Activated CD8-positive, alpha-beta memory T cell treated with anti-CD3 and anti-CD28 coated beads for 24 hours (primary cell): ENCODE measurements at regions not wholly inside any gene's neighbourhood (a gene's known extent, or its start where the extent isn't known, plus 50 kb on each side); places are given as distances from the start of the nearest gene placed in this dataset.
"Not testable (repeated sequence)": the region's sequence is repeated elsewhere in the genome, so short reads cannot be mapped to it uniquely, and the experiment has no call there.

ENCODE experiments used
- DNase-seq: peaks from one replicate; pipeline ENCODE4 v3.0.0-alpha.2; 2020

DNA sequence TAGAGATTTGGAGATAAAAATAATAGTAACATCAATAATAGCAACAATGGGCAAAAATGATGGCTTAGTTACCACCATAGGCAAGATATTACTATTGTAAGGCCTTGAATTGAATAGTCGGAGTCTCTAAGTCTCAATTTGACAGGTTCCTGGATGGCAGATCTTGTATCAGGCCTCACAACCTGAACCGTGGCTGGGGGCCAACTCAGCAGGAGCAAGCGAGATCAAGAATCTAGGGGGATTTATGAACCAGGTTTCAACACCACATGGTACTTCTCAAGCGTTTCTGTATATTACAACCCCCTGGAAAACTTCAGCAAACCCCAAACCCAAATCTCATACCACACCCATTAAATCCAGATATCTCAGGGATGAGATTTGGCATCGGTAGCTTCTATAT, 573.8 kb downstream of the LIG4 start:
- no peak for DNase-seq

DNA sequence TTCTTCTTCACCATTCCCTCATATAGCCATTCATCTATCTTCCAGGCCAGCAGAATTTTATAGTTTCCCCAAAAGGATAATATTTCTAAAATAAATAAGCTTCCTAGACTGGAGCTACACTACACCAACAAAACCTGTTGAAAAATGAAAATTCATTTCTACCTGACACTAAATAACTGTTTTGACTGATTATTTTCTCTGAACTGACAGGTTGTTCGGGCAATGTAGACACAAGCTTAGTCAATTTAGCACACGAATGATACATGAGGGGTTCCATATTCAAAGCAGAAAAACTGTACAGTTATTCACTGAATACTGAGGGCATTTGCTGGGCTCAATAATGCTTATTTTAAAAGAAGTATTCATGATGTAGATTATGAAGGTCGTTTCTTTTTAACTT, 589.7 kb downstream of the LIG4 start:
- DNase-seq = no peak

DNA sequence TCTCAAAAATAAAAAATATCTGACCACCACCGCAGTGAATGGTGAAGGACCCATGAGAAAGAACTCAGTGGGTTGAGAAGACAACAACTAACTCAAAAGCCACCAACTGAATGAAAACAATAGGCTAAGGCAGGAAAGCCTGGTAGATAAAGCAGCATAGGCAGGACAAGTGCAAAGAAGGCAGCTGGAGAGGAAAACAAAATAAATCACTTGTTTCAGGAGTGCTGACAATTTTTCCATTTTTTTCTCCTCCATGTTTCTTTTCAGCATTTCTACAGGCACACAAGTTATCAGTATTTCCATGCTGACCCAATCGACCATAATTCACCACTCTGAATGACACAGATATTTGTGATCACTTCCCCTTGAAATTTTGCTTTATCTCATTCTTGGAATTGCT, 597.8 kb downstream of the LIG4 start:
- no peak for DNase-seq

DNA sequence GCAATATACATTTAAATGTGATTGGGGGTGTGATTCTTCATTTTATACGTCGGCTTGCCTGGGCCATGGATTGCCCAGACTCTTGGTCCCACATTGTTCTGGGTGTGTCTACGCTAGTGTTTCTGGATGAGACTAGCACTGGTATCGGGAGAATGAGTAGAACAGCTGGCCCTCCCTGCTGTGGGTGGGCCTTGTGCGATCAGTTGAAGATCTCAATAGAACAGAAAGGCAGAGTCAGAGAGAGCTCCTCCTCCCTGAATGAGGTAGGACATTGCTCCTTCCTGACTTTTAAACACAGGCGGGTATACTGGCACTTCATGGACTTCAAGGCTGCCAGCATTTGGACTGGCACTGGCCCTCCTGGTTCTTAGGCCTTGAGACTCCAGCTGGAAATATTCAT, 603.0 kb downstream of the LIG4 start:
- no peak for DNase-seq

DNA sequence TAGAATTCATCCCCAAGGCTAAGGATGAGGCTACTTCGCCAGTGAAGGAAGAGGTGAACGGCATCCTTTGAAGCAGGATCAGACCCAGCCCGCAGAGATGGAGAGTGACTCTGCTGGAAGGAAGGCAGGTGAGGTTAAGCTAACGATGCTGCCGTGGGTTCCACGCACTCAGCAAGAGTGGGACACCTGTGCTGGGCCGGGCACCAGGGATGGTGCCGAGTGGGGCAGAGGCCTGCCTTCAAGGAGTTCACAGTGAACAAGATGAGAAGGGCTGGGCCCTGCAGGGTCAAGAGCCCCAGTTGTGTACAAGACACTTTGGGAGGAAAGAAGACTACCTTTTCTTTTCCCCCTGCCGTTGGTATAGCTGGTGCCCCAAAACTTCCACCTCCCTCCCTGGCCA, 606.6 kb downstream of the LIG4 start:
- no peak for DNase-seq

DNA sequence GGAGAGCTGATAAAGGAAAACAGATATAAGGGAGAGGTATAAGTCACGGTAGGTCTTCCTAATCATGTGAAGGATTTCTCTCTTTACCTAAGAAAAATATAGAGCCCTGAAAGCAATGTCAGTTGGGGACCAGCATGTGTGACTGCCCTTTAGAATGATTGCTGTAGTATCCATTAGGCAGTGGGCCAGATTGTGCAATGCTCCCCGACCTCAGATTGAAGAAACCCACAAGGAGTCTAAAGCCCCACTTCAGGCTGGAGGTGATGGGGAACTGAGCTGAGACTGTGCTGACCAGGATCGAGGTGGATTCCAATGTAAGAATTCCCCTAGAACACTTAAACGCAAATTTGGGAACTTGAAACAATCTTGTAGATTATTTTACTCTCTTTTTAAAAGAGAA, 614.4 kb downstream of the LIG4 start:
- no peak for DNase-seq

DNA sequence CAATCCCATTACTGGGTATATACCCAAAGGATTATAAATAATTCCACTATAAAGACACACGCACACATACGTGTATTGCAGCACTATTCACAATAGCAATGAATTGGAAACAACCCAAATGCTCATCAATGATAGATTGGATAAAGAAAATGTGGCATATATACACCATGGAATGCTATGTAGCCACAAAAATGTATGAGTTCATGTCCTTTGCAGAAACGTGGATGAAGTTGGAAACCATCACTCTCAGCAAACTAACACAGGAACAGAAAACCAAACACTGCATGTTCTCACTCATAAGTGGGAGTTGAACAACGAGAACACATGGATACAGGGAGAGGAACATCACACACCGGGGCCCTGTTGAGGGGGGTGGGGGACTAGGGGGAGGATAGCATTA, 619.0 kb downstream of the LIG4 start:
- not testable (repeated sequence) for DNase-seq

DNA sequence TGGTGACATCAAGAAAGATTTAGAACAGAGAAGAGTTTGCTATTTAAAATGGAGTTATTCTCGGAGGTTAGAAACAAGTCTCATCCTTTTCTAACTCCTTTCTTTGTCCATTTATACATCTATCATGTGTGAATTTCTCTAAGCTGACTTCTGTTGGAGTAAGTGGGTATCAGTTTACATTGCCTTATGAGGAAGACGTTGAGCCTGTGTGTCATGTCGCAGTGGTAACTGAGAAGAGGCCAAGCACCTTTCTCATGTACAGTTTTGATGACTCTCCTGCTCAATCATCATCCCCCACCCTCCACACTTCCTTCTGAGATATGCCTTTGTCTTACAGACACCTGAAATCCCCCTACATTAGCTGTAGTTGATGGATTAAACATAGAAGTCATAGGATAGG, 624.8 kb downstream of the LIG4 start:
- DNase-seq = no peak

DNA sequence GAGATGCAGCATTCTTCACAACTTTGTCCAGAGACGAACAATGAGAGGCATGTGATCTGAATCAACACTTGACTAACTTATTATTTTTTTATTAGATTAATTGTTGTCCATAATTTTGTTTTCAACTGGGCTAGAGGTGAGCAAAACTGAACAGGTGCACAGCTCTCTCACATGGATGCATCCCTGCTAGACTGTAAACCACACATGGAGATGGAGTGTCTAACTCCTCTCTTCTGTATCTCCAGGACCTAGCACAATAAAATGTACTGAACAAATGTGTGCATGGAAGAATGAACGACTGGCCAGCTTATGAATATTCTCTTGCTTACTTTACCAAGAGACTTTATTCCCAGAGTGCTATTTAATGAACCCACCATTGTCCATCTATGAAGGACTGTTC, 627.7 kb downstream of the LIG4 start:
- DNase-seq = no peak

DNA sequence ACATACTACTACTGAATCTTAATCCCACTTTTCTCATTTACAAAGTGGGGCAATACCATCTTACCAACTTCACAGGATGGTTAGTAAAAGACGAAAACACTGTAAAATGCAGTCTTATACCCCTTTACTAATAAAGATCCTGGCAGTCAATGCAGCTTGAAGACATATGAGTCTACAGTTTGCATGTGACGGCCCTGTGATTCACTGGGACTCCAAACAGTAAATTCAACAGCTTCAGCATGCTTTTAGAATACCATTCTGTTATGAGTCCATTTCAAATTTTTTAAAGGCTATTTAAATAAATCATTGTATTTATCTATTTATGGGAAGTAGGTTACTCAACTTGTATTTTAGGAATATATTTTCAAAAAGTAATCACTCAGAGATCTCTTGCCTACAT, 629.1 kb downstream of the LIG4 start:
- no peak for DNase-seq

DNA sequence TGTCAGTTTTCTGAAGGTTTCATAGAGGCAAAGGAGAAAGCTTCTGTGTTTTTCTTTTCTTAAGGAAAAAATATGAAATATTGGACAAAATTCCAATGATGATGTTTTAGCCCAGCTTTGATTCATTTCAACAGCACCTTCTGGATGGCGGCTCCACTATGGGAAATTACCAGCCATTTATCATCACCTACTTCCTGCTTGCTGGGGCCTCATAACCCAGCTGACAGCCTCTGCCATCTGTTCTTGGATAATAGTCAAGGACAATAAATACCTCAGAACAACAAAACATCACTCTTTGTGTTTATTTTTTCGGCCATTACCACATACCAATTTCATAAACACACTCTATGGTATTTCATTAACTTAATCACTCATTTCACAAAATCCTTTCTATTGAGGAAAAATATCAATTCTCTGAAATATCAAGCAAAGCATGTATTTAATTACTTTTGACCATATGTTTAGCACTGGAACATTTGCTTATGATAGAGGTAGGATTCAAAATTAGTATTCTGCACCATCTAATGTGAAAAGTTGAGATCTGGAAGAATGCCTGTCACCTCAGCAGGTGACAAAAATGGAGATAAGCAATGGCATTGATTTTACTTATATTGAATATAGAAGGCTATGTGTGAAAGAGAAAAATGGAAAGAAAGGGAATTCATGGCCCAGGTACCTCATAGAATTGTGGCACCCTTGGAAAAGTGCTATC, 629.7 kb downstream of the LIG4 start:
- DNase-seq = no peak

DNA sequence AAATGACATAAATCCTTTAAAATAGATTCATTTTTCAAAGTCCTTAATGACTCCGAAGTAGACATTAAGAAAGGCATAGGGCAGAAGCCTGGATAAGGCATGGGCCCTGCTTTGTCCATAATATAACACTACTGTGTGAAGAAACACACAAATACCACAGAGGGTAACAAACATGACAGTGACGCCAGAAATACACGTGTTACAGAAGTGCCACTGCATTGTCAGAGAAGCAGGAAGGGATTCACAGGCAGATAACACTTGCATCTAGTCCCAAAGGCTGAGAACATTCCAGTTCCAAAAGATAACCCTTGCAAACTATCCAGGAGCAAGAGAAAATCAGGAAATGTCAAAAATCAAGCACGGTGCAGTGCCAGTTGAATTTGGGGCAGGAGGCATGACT, 633.2 kb downstream of the LIG4 start:
- no peak for DNase-seq

DNA sequence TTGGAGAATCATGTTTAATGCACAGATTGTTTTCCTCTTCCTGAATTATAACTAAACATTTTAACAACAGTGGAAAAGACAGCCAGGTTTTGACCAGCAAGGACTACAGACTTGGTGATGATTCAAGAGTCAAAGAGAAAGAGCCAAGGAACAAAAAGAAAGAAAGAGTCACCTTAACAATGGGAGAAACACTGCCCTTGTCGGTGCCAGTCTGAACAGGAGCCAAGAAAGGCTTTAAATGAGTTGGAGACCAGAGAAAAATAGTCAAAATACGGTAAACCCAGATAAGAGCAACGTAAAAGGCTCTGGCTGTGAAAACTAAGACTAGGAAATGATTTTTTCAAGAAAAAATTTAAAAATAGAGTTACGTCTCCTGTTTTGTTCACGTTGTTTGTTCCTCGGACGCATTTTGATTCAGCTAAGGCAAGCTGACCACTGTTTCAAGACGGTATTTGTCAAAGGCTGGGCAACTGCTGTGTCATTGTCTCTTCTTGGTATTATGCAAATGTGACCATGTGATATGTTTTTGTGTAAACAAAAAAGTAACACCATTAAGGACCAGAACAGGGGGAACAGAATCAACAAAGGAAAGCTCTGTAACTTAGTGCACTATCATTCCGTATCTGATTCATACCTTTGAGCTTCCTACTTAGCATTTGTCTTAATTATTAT, 634.5 kb downstream of the LIG4 start:
- DNase-seq = no peak

DNA sequence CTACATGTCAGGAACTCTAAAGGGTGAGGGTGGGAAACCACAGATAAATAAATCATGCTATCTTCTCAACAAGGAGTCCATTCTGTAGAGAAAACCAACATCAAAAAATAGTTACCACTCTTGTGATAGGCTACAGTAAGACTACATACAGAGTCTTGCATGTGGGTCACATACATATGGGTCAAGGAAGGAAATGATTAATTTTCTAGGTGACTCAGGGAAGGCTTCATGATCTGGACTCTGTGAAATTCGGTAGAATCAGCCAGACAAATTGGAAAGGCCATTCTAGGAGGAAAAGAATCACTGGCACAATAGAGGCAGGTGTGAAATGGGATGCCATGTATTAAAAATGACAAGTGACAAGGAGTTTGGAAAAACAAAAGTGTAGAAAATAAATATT, 638.9 kb downstream of the LIG4 start:
- no peak for DNase-seq

DNA sequence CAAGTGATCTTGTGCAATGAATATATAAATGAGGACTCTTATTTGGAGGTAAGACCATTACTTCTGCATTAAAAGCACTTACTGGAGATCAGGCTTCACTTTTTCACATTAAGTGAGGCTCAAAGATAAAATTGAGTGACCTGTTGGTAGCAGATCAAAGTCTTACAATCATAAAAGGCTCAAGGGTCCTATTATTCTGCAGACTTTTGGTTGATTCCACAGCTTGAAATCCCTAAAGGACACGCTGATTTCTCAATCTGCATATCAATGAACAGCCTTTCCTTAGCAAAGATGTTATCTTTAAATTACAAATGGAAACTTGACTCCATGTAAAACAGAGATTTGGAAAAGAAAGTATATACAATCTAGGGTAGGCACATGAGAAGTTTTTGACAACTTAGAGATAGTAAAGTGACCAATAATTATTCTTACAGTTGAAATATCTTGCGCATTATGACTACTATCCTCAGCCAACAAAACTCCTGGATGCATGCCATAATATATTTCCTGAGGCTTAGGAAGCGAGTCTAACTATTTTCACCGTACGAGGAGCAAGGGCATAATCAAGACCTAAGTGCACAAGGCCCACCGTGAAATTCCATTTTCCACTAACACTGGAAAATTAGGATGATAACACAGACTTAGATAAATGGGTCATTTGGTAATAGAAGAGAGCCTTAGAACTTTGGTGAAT, 640.7 kb downstream of the LIG4 start:
- DNase-seq = no peak

DNA sequence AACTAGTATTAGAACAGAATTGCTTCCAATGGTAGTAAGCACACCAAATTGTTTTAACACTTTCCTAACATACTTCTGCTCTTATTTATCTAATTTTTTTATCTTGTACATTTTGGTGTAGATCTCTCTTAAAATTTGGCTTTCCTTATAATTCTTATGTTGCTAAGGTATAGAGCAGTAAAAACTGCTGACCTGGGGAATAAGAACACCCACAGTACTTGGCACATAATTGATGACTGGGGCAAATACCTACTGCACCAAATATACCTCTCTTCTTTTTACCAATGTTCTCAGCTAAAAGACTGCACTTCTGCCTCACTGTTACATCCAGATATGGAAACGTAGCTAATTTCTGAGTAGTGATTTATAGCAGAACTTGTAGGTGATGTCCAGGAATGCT, 642.2 kb downstream of the LIG4 start:
- DNase-seq = no peak

DNA sequence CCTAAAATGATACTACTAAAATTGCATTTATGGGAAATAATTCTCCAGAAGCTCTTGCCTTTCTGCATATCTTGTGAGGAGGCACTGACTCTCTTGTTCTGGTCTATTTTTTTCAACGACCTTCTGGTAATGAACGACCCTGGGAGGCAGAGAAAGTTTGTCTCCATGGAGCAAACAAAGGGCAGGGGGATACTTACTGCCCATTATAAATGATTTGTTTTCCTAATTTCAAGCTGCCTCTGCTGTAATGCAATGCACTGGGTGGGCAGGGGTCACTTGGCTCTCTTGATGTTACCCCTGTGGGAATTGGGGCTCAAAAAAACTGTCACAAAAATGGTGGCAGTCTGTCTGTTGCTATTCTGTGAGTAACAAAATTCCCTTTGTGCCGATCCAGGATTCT, 643.2 kb downstream of the LIG4 start:
- no peak for DNase-seq

DNA sequence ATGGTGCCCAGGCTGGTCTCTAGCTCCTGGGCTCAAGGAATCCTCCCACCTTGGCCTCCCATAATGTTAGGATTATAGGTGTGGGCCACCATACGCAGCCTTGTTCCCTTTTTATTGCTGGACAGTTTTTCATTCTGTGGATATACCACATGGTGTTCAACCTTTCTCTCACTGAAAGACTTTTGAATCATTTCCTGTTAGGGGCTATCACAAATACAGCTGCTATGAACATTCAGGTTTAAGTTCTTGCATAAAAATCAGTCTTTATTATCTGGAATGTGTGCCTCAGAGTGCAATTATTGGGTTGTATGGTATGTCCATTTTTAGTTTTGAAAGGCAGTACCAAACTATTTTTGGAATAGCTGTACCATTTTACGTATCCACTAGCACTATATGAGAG, 647.2 kb downstream of the LIG4 start:
- no peak for DNase-seq

DNA sequence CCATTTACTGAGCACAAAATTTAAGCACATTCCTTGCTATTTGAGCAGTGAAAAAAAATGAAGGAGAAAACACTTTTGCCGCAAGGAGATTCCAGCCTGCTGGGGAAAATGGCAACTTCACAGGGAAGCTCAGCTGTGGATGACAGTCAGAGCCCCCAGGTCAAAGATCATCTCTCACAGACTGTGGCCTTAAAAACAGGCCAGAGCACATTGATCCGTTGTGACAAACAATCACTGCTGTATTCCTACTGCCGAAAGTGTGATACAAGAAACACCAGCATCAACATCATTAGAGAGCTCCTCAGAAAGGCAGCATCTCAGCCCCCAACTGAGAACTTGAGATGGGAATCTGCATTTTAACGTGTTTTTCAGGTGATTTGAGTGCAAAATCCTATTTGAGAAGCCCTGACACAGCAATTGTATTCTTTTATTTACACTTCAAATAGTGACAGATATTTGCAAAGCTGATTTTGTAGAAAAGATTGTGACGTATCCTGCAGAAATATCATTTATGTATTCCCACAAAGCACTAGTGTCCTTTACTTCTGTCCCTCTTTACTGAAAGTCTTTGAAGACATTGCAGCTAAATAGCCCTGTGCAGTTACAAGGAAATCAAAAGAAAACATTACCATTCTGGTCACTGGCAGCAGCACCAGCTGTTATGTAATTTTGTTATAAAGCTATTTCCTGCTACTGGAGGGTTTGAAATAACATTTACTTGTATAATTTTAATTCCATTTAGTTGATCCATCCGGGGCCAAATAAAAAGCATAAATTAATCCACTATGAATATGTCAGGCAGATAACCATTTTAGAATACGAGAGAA, 652.0 kb downstream of the LIG4 start:
- no peak for DNase-seq

DNA sequence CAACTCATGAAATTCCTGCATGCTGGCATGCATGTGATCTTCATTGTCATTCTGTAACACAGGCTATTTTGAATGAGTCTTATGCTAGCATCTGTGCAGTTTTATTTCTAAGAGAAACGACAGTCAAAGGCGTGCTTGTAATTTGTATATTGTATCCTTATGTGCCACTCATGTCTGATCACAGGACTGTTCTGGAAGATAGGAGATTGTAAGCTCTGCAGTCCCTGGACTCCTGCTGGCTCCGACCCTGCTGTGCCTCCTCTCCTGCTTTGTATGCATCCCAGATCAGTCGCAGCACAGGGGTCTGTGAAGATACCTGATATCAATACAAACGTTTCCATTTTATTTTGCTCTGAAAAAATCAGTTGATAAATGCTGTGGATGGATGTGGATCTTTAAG, 653.1 kb downstream of the LIG4 start:
- no peak for DNase-seq

DNA sequence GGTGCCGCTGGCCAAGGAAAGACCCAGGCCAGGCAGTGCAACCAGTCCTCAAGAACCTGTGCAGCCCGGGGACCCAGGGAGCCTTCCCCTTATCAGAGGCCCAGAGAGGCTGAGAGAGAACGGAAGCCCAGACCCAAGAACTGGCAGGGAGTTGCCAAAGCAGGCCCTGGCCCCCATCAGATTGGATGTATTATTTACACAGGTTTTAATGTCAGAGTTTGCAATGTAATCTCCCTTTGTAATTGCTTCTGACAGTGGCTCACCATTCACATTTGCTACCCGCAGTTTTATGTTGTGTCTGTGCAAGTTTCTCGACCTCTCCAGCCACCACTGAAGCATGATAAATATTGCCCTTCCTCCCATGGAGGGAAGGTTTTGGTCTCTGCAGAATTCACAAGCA, 660.9 kb downstream of the LIG4 start:
- DNase-seq = no peak

DNA sequence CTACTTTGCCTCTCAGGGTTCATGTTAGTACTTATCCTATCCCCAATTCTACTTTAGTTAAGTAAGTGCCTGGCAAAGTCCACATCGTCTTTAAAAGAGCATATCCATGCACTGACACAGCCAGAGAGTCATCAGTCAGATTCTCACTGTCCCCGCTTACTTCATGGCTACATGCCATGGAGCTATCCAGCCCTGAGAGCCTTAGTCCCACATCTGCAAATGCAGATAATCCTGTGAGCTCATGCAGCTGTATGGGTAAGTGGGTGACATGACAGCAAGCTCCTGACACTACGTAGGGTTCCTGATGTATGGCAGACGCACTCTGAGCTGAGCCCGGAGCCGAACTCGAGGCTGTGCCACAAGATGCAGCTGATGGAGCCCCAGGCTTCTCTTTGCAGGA, 661.5 kb downstream of the LIG4 start:
- DNase-seq = no peak

DNA sequence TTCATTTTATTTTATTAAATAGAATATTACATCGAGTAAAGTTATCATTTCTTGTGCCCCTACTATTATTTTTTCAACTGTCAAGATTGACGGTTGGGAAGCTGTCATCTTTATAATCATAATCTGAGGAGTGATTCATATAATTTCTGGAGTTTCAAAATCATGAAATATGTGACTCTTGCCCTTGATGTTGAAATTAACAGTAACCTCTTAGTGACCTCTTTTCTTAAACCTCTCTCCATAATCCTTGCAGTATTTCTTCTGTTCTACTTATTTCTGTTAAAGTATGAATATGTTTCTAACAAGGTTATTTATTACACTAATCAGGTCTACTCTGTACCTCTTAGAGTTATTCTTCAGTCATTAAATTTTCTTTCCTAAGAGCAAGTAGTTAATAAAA, 663.8 kb downstream of the LIG4 start:
- DNase-seq = no peak

DNA sequence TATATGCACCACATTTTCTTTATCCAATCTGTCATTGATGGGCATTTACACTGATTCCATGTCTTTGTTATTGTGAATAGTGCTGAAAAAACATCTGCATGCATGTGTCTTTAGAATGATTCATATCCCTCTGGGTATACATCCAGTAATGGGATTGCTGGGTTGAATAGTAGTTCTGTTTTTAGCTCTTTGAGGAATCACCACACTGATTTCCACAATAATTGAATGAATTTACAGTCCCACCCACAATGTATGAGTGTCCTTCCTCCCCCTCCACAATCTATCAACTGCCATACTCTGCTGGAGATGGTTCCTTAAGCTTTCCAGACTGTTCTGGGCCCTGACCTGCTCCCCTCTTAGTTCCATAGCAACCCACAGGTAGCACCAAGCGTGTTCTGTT, 667.0 kb downstream of the LIG4 start:
- no peak for DNase-seq
